Hepatocyte (in vitro differentiated cells): ENCODE measurements at regions not wholly inside any gene's neighbourhood (a gene's known extent, or its start where the extent isn't known, plus 50 kb on each side); places are given as distances from the start of the nearest gene placed in this dataset.

Experiments used
- CTCF ChIP-seq: fragments of 200-600 bp; sonication (generic); IDR thresholded peaks from 2 replicates; pipeline ENCODE4 v1.5.1; 2016; ENCODE audit warnings: antibody characterized with exemption, mild to moderate bottlenecking; ENCODE audit not compliant: poor library complexity
- EZH2phosphoT487 ChIP-seq: fragments of 200-600 bp; sonication (generic); IDR thresholded peaks from one replicate; pipeline ENCODE4 v1.6.1; 2018; ENCODE audit warnings: antibody characterized with exemption, mild to moderate bottlenecking, low read depth, moderate library complexity; ENCODE audit not compliant: unreplicated experiment, severe bottlenecking

- TF ChIP-seq CTCF (no peak), EZH2phosphoT487 (no peak)
Observed at GRCh38 chr18:45540125-45540524, 75.2 kb upstream of the SLC14A2 start.
